ENCODE measurements at regions not wholly inside any gene's neighbourhood (a gene's known extent, or its start where the extent isn't known, plus 50 kb on each side); places are given as distances from the start of the nearest gene placed in this dataset.

- no peak for DNase-seq
These were observed 69.5 kb downstream of the ENGASE start for GRCh38 chr17:79144133-79144532.

GRCh38 chr17:79142375-79142774 lies 67.8 kb downstream of the ENGASE start:
- no peak for DNase-seq

DNA sequence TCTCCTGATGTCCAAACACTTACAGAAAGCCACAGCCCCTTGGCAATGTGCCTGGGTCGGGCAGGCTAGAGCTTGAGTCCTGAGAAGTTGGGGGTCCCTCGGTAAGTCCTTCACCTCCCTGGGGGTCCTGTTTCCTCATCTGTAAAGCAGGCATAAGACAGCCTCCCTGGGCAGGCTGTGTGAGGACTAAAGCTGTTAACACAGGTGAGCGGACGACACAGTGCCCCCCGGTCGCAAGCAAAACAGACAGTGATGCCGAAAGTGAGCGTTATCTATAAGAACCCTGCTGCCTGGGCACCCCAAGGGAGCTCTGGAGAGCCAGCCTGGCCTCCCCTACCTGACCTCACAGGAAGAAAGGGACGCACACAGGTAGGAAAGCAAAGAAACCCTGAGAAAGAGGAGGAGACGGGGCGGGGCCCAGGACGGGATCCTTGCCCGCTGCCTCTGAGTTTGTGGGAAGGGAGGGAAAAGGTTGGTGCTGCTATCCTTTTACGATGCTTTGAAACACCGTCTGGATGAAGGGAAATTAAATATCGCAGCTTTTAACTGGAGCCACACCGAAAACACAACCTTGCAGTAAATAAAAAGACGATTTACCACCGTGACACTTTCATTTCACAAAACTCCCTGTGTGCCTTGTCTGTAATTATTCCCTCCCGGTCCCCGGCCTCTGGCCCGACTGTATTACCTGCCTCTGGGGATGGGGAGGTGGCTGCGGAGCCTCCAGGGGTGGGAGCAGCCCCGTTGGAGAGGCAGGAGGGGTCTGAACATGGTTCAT lies 67.1 kb downstream of the ENGASE start:
- DNase-seq, result no peak

GRCh38 chr17:79138826-79139225 lies 64.2 kb downstream of the ENGASE start:
- no peak for DNase-seq

GRCh38 chr17:79137789-79138165 lies 63.2 kb downstream of the ENGASE start:
- no peak for DNase-seq

DNA sequence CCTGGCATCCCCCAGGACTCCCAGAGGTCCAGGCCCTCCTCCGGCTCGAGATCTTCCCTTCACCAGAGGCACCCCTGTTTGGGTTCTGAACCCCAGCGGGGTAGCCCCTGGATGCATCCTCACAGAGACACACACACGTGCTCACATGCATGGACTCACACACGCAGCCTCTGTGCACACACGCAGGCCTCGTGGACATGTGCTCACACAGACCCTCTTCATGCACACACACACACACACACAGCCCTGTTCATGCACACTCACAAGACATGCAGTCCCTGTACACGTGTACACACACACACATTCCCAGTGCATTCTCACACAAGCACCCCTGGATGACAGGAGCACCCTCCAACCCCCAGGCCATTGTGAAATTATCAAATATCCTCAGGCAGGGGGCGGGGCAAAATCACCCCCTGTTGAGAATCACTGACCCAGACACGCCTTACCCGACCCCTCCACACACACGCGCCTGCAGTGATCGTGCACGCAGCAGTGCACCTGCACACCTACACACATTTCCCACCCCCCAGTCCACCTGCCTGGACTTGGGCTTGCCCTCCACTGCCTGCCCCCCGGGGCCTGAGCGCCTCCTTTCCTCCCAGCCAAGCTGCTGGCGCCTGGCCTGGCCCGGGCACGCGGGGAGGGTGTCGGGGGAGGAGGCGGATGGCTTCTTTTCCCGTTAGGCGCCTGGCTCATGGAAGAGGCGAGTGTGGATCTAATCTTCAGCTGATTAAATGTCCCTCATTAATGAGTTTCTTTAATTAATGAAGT lies 62.6 kb downstream of the ENGASE start:
- no peak for DNase-seq

- no peak for DNase-seq
These were observed 62.0 kb downstream of the ENGASE start for GRCh38 chr17:79136596-79136995.
